ENCODE measurements at regions not wholly inside any gene's neighbourhood (a gene's known extent, or its start where the extent isn't known, plus 50 kb on each side); places are given as distances from the start of the nearest gene placed in this dataset.

DNA sequence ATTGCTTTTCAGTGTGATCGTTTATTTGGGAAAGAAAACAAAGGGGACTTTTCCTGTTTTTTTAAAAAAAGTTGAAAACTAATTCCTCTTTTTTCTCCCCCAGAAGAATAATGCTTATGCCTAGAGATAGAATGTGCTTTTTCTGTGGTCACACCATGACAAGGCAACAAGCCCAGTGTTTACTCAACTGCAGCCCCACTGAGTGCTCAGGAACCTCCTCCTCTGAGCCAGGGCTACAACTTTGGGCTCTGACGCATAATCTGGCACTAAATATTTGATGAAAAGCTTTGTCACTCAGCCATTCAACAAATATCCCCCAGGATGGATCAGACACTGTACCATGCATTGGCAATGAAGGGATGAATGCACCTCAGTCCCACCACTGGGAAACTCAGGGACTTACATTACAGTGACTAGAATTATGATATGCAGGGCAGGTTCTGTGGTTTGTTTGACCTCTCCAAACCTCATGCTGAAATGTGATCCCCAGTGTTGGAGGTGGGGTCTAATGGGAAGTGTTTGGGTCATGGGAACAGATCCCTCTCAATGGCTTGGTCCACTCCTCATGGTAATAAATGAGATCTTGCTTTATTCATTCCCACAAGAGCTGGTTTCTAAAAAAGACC is 155.9 kb downstream of the CCDC34 start:
- no peak for DNase-seq (ENCODE audit: insufficient read length, low spot score)
- no peak for FAIRE-seq
- TF ChIP-seq, protein P1, sequence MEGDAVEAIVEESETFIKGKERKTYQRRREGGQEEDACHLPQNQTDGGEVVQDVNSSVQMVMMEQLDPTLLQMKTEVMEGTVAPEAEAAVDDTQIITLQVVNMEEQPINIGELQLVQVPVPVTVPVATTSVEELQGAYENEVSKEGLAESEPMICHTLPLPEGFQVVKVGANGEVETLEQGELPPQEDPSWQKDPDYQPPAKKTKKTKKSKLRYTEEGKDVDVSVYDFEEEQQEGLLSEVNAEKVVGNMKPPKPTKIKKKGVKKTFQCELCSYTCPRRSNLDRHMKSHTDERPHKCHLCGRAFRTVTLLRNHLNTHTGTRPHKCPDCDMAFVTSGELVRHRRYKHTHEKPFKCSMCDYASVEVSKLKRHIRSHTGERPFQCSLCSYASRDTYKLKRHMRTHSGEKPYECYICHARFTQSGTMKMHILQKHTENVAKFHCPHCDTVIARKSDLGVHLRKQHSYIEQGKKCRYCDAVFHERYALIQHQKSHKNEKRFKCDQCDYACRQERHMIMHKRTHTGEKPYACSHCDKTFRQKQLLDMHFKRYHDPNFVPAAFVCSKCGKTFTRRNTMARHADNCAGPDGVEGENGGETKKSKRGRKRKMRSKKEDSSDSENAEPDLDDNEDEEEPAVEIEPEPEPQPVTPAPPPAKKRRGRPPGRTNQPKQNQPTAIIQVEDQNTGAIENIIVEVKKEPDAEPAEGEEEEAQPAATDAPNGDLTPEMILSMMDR (IDR thresholded peaks at IDR 0.05; ENCODE audit: insufficient read depth, missing control alignments) = no peak

DNA sequence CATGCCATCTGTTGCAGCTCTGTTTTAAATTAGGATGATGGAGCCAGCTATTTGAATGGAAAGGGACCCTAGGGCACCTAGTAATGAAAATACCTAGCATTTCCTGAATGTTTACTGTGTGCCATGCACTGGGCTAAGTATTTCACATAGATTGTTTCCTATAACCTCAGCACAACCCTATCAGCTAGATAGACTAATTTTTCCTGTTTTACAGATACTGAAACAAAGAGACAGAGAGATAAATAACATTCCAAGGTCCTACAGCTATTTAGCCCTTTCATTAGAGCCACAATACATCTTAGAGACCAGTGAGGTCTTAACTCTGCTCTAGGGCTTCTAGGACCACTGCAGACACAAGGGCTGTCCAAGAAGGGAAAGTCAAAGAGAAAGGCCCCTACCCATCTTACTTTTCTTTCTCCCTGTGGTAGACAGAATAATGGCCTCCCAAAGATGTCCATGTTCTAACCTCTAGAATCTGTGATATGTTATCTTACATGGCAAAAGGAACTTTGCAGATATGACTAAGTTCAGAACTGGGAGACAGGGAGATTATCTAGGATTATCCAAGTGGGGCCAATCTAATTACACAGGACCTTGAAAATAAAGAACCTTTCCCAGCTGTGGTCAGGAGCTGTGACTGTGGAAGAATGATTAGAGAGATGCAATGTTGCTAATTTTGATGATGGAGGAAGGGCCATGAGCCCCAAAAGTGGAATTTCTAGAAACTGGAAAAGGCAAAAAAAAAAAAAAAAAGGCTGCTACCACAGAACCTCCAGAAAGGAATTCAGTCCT is 157.0 kb downstream of the CCDC34 start:
- FAIRE-seq (no peak), DNase-seq (ENCODE audit: insufficient read length, low spot score) (no peak)
- TF ChIP-seq, protein P1 (IDR thresholded peaks at IDR 0.05; ENCODE audit: insufficient read depth, missing control alignments) = no peak

DNA sequence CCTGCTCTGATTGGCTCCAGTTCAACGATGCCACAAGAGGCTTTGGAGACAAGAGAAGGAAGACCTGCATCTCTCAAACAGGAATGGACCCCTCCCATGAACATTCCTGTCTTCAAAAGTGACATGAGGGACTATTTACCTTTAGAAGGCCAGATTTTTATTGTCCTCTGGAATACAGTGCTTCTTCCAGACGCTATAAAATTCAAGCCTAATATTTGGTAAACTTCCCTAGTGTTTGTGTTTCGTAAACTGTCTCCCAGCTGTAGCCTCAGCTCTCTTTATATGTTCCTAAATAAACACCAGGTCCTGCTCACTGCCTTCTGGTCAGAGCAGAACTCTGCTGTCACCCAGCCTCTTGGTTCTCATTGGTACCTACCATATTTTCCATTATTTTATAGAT is 157.8 kb downstream of the CCDC34 start:
- TF ChIP-seq, protein P1 (IDR thresholded peaks at IDR 0.05; ENCODE audit: insufficient read depth, missing control alignments) = no peak
- FAIRE-seq = no peak
- DNase-seq (ENCODE audit: insufficient read length, low spot score) = no peak

DNA sequence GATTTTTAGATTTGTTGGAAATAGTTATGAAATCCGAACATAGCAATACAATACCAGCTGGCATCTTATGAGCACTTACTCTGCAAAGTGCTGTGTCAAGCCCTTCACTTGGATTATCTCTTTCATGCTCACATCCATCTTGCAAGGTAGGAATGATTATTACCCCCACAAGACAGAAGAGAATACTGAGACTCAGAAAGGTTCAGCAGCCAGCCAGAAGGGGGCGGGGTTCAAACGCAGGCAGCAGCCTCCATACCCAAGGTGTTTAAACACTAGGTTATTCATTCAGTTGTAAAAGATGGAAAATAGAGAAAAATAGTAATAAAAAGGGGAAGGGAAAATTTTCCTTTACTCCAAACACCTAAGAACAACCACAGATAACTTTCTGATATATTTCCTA is 158.5 kb downstream of the CCDC34 start:
- TF ChIP-seq, protein P1 (IDR thresholded peaks at IDR 0.05; ENCODE audit: insufficient read depth, missing control alignments) = peak; percentile 5
- DNase-seq (ENCODE audit: insufficient read length, low spot score) = no peak
- no peak for FAIRE-seq

DNA sequence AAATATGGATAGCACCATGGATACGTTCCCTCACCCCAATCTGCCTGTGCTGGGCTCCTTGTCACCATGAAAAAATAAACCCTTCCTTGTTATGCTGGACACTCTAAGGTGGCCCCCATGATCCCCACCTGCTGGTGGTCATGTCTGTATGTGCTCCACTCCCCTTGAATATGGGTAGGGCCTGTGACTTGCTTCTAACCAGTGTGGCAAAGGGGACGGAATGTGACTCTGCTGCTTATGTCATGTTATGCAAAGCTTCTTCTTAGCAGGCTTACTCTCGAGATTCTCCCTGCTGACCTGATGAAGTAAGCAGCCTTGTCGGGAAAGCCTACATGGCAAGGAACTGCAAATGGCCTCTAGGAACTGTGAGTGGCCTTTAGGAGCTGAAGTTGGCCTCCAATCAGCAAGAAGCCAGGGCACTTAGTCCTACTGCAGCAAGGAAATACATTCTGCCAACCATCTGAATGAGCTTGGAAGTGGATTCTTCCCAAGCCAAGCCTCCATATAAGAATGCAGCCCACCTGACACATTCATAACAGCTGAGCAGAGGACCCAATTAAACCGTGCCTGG is 159.9 kb downstream of the CCDC34 start:
- TF ChIP-seq, protein P1 (IDR thresholded peaks at IDR 0.05; ENCODE audit: insufficient read depth, missing control alignments) = no peak
- no peak for FAIRE-seq

DNA sequence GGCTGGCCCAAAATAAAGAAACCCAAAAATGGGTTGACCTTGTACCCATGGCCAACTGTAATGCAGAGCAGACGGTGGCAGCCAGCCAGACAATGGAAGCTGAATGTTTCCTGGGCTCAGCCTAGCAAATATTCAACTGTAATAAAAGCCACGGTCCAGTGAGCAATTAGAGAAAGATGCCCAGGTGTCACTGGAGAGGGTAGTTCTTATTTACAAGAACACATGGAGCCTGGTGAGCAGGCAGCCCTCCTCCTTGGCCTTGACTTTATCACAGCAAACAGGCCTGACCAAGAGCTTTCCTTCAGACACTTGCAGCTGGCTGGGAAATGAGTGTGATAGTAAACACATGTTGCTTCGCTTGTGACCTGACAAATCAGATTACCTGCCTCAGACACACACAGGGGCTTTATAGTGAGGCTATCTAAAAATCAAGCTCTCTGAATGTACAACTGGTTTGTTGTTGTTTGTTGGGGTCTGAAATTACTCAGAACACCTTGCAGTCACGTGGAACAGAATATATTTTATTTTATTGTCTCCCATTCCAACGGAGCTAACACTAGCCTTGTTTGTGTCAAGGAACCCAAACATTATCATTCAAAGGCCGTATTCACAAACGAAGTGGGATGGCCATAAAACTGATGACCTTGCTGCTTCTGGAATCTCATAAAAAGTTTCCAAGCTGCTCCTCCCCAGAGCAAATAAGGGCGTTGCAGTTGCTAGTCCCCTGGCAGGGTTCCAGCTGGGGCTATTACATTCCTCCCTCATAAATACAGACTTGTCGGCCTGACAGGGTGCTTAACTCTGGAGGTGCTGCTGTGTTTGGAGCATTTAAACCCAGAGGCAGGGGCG is 161.1 kb downstream of the BBOX1 start:
- FAIRE-seq (no peak), DNase-seq (ENCODE audit: insufficient read length, low spot score) (no peak)
- TF ChIP-seq, protein P1 (IDR thresholded peaks at IDR 0.05; ENCODE audit: insufficient read depth, missing control alignments) = no peak

More for the DNA sequence above, 159.9 kb downstream of the CCDC34 start:
- no peak for DNase-seq (ENCODE audit: insufficient read length, low spot score)

Measured in D721Med (cell line).